Hepatocyte (in vitro differentiated cells): ENCODE measurements at regions not wholly inside any gene's neighbourhood (a gene's known extent, or its start where the extent isn't known, plus 50 kb on each side); places are given as distances from the start of the nearest gene placed in this dataset.

Experiments
- DNase-seq: peaks from one replicate; pipeline ENCODE4 v3.0.0-alpha.2; 2016; ENCODE audit warnings: low spot score
- H2AFZ ChIP-seq: fragments of 200-600 bp; sonication (generic); 2 replicates; pipeline ENCODE4 v1.6.0; 2016; ENCODE audit warnings: antibody characterized with exemption, mild to moderate bottlenecking
- H3K27ac ChIP-seq: fragments of 200-600 bp; sonication (generic); 2 replicates; pipeline ENCODE4 v1.5.1; 2016; ENCODE audit warnings: mild to moderate bottlenecking
- H3K27me3 ChIP-seq: fragments of 200-600 bp; sonication (generic); 2 replicates; pipeline ENCODE4 v1.6.1; 2016
- H3K36me3 ChIP-seq: fragments of 200-600 bp; sonication (generic); replicated peaks from 2 replicates; pipeline ENCODE4 v1.5.1; 2016; ENCODE audit warnings: low read depth; ENCODE audit not compliant: insufficient read depth
- H3K4me1 ChIP-seq: fragments of 200-600 bp; sonication (generic); 2 replicates; pipeline ENCODE4 v1.5.1; 2016; ENCODE audit warnings: mild to moderate bottlenecking, moderate library complexity; ENCODE audit not compliant: insufficient read depth
- H3K4me2 ChIP-seq: fragments of 200-600 bp; sonication (generic); 2 replicates; pipeline ENCODE4 v1.6.0; 2016
- H3K4me3 ChIP-seq: fragments of 200-600 bp; sonication (generic); 2 replicates; pipeline ENCODE4 v1.5.1; 2016; ENCODE audit warnings: mild to moderate bottlenecking
- H3K79me2 ChIP-seq: fragments of 200-600 bp; sonication (generic); 2 replicates; pipeline ENCODE4 v1.6.0; 2017; ENCODE audit warnings: mild to moderate bottlenecking
- H3K9me2 ChIP-seq: fragments of 200-600 bp; sonication (generic); replicated peaks from 2 replicates; pipeline ENCODE4 v1.6.0; 2017; ENCODE audit warnings: mild to moderate bottlenecking; ENCODE audit not compliant: insufficient read depth
- H3K9me3 ChIP-seq: fragments of 200-600 bp; sonication (generic); 2 replicates; pipeline ENCODE4 v1.5.1; 2016; ENCODE audit warnings: low read depth, mild to moderate bottlenecking
- H4K20me1 ChIP-seq: fragments of 200-600 bp; sonication (generic); 2 replicates; pipeline ENCODE4 v1.6.0; 2016; ENCODE audit warnings: mild to moderate bottlenecking; ENCODE audit not compliant: insufficient read depth, poor library complexity, severe bottlenecking
- CTCF ChIP-seq: fragments of 200-600 bp; sonication (generic); IDR thresholded peaks from 2 replicates; pipeline ENCODE4 v1.5.1; 2016; ENCODE audit warnings: antibody characterized with exemption, mild to moderate bottlenecking; ENCODE audit not compliant: poor library complexity
- EZH2 ChIP-seq: fragments of 200-600 bp; sonication (generic); IDR thresholded peaks from 2 replicates; pipeline ENCODE4 v1.6.1; 2016; ENCODE audit warnings: antibody characterized with exemption, mild to moderate bottlenecking, borderline replicate concordance
- EZH2phosphoT487 ChIP-seq: fragments of 200-600 bp; sonication (generic); IDR thresholded peaks from one replicate; pipeline ENCODE4 v1.6.1; 2018; ENCODE audit warnings: antibody characterized with exemption, mild to moderate bottlenecking, low read depth, moderate library complexity; ENCODE audit not compliant: unreplicated experiment, severe bottlenecking
- WGBS: methylation state at CpG from one replicate; pipeline ENCODE4 v1.1.6; 2016; ENCODE audit warnings: low lambda C conversion rate; ENCODE audit errors: missing lambda C conversion rate; 5-methylcytosine and 5-hydroxymethylcytosine counted together

DNA sequence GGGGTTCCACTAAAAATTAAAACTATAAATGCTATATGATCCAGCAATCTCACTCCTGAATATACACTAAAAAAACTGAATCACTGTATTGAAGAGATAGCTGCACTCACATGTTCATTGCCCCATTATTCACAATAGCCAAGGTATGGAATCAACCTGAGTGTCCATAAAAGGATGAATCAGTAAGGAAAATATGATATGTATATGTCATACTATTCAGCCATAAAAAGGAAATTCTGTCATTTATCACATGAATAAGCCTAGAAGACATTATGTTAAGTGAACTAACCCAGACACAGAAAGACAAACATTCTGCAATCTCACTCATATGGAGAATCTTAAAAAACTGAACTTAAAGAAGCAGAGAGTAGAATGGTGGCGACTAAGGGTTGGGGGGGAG lies 1376.2 kb upstream of the CDH9 start:
- no peak for TF ChIP-seq EZH2phosphoT487
- Histone ChIP-seq H4K20me1 (no peaks in the 10 kb centered on the region), H3K4me1 (no peaks in the 10 kb centered on the region), H3K4me3 (no peak overlapping the region), H3K9me2 (no peaks in the 10 kb centered on the region), H3K27ac (no peak overlapping the region), H2AFZ (no peak overlapping the region), H3K27me3 (no peaks in the 10 kb centered on the region), H3K4me2 (no peak overlapping the region), H3K79me2 (no peaks in the 10 kb centered on the region), H3K36me3 (no peaks in the 10 kb centered on the region), H3K9me3 (no peaks in the 10 kb centered on the region)
- WGBS, result 92% methylated on average over 1 of the region's 1 CpG
- no peak for DNase-seq

GRCh38 chr5:28408651-28409050 lies 1370.3 kb upstream of the CDH9 start:
- H3K4me1 ChIP-seq, result no peaks in the 10 kb centered on the region

DNA sequence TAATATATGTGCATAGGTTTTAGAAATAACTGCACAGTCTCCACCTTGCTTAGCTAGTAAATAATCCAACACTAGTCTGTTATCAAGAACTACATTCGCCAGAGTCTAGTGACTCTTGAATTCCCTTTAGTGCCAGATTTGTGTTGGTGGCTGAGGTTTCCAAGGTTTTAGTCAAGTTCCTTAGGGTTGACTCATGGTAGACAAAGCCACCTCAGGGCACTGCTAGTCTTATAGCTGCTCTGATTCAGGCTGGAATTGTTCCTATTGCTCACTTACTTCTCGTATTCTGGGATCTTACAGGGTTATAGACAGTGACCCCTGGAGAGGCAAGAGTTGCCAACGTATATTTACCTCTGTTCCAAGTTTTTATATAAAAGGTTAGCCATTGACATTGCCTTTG lies 1369.8 kb upstream of the CDH9 start:
- Histone ChIP-seq H3K4me3 (no peak overlapping the region), H3K4me1 (no peaks in the 10 kb centered on the region), H3K79me2 (no peaks in the 10 kb centered on the region), H3K27ac (no peak overlapping the region), H3K9me2 (no peaks in the 10 kb centered on the region), H3K4me2 (no peak overlapping the region), H3K9me3 (no peaks in the 10 kb centered on the region), H3K36me3 (no peaks in the 10 kb centered on the region), H2AFZ (no peak overlapping the region), H4K20me1 (no peaks in the 10 kb centered on the region), H3K27me3 (no peaks in the 10 kb centered on the region)
- TF ChIP-seq CTCF (no peak), EZH2 (no peak), EZH2phosphoT487 (no peak)
- 77% methylated on average over 3 of the region's 3 CpGs for WGBS
- no peak for DNase-seq

More at GRCh38 chr5:28408651-28409050, 1370.3 kb upstream of the CDH9 start:
- H3K9me2 ChIP-seq, result no peaks in the 10 kb centered on the region
- no peak overlapping the region for H3K4me2 ChIP-seq
- H3K9me3 ChIP-seq, result no peaks in the 10 kb centered on the region
- TF ChIP-seq EZH2phosphoT487, result no peak
- TF ChIP-seq CTCF, result no peak
- TF ChIP-seq EZH2, result no peak
- H3K36me3 ChIP-seq, result no peaks in the 10 kb centered on the region
- H4K20me1 ChIP-seq, result no peaks in the 10 kb centered on the region
- no peaks in the 10 kb centered on the region for H3K79me2 ChIP-seq
- H3K27ac ChIP-seq, result no peak overlapping the region
- DNase-seq, result no peak
- no peaks in the 10 kb centered on the region for H3K27me3 ChIP-seq
- H3K4me3 ChIP-seq, result no peak overlapping the region
- no peak overlapping the region for H2AFZ ChIP-seq

GRCh38 chr5:28404363-28405071 lies 1366.1 kb upstream of the CDH9 start:
- no peak for DNase-seq
- Histone ChIP-seq H2AFZ (no peak overlapping the region), H3K4me2 (no peak overlapping the region), H3K9me2 (no peaks in the 10 kb centered on the region), H3K9me3 (no peaks in the 10 kb centered on the region), H3K27ac (no peak overlapping the region), H3K36me3 (no peaks in the 10 kb centered on the region), H3K27me3 (no peaks in the 10 kb centered on the region), H3K4me1 (no peaks in the 10 kb centered on the region), H3K4me3 (no peak overlapping the region), H3K79me2 (no peaks in the 10 kb centered on the region), H4K20me1 (no peaks in the 10 kb centered on the region)
- WGBS, result 97% methylated on average over 34 of the region's 35 CpGs
- no peak for TF ChIP-seq CTCF
